Hepatocyte (in vitro differentiated cells): ENCODE measurements at regions not wholly inside any gene's neighbourhood (a gene's known extent, or its start where the extent isn't known, plus 50 kb on each side); places are given as distances from the start of the nearest gene placed in this dataset.
A peak's percentile ranks its signal among the peaks of the same experiment; 100 is the strongest.

Experiments used
- DNase-seq: peaks from one replicate; pipeline ENCODE4 v3.0.0-alpha.2; 2016; ENCODE audit warnings: low spot score
- H2AFZ ChIP-seq: fragments of 200-600 bp; sonication (generic); 2 replicates; pipeline ENCODE4 v1.6.0; 2016; ENCODE audit warnings: antibody characterized with exemption, mild to moderate bottlenecking
- H3K27ac ChIP-seq: fragments of 200-600 bp; sonication (generic); 2 replicates; pipeline ENCODE4 v1.5.1; 2016; ENCODE audit warnings: mild to moderate bottlenecking
- H3K27me3 ChIP-seq: fragments of 200-600 bp; sonication (generic); 2 replicates; pipeline ENCODE4 v1.6.1; 2016
- H3K36me3 ChIP-seq: fragments of 200-600 bp; sonication (generic); replicated peaks from 2 replicates; pipeline ENCODE4 v1.5.1; 2016; ENCODE audit warnings: low read depth; ENCODE audit not compliant: insufficient read depth
- H3K4me1 ChIP-seq: fragments of 200-600 bp; sonication (generic); 2 replicates; pipeline ENCODE4 v1.5.1; 2016; ENCODE audit warnings: mild to moderate bottlenecking, moderate library complexity; ENCODE audit not compliant: insufficient read depth
- H3K4me2 ChIP-seq: fragments of 200-600 bp; sonication (generic); 2 replicates; pipeline ENCODE4 v1.6.0; 2016
- H3K4me3 ChIP-seq: fragments of 200-600 bp; sonication (generic); 2 replicates; pipeline ENCODE4 v1.5.1; 2016; ENCODE audit warnings: mild to moderate bottlenecking
- H3K79me2 ChIP-seq: fragments of 200-600 bp; sonication (generic); 2 replicates; pipeline ENCODE4 v1.6.0; 2017; ENCODE audit warnings: mild to moderate bottlenecking
- H3K9me2 ChIP-seq: fragments of 200-600 bp; sonication (generic); replicated peaks from 2 replicates; pipeline ENCODE4 v1.6.0; 2017; ENCODE audit warnings: mild to moderate bottlenecking; ENCODE audit not compliant: insufficient read depth
- H3K9me3 ChIP-seq: fragments of 200-600 bp; sonication (generic); 2 replicates; pipeline ENCODE4 v1.5.1; 2016; ENCODE audit warnings: low read depth, mild to moderate bottlenecking
- H4K20me1 ChIP-seq: fragments of 200-600 bp; sonication (generic); 2 replicates; pipeline ENCODE4 v1.6.0; 2016; ENCODE audit warnings: mild to moderate bottlenecking; ENCODE audit not compliant: insufficient read depth, poor library complexity, severe bottlenecking
- CTCF ChIP-seq: fragments of 200-600 bp; sonication (generic); IDR thresholded peaks from 2 replicates; pipeline ENCODE4 v1.5.1; 2016; ENCODE audit warnings: antibody characterized with exemption, mild to moderate bottlenecking; ENCODE audit not compliant: poor library complexity
- EZH2 ChIP-seq: fragments of 200-600 bp; sonication (generic); IDR thresholded peaks from 2 replicates; pipeline ENCODE4 v1.6.1; 2016; ENCODE audit warnings: antibody characterized with exemption, mild to moderate bottlenecking, borderline replicate concordance
- EZH2phosphoT487 ChIP-seq: fragments of 200-600 bp; sonication (generic); IDR thresholded peaks from one replicate; pipeline ENCODE4 v1.6.1; 2018; ENCODE audit warnings: antibody characterized with exemption, mild to moderate bottlenecking, low read depth, moderate library complexity; ENCODE audit not compliant: unreplicated experiment, severe bottlenecking
- WGBS: methylation state at CpG from one replicate; pipeline ENCODE4 v1.1.6; 2016; ENCODE audit warnings: low lambda C conversion rate; ENCODE audit errors: missing lambda C conversion rate; 5-methylcytosine and 5-hydroxymethylcytosine counted together

- H3K9me3 ChIP-seq = no peaks in the 10 kb centered on the region
- H3K27ac ChIP-seq = no peak overlapping the region
- no peak overlapping the region for H3K4me3 ChIP-seq
- H3K9me2 ChIP-seq = no peaks in the 10 kb centered on the region
- no peaks in the 10 kb centered on the region for H3K36me3 ChIP-seq
- no peak overlapping the region for H3K4me2 ChIP-seq
- H3K79me2 ChIP-seq = no peaks in the 10 kb centered on the region
- TF ChIP-seq EZH2 (no peak), EZH2phosphoT487 (no peak), CTCF (no peak)
- no peaks in the 10 kb centered on the region for H3K27me3 ChIP-seq
- 69% methylated on average over 2 of the region's 2 CpGs for WGBS
- peaks cover 2% of the 10 kb centered on the region for H3K4me1 ChIP-seq
- DNase-seq = no peak
- H2AFZ ChIP-seq = no peak overlapping the region
- H4K20me1 ChIP-seq = no peaks in the 10 kb centered on the region
Observed at GRCh38 chr12:15047611-15048010, 74.8 kb downstream of the PDE6H start.

DNA sequence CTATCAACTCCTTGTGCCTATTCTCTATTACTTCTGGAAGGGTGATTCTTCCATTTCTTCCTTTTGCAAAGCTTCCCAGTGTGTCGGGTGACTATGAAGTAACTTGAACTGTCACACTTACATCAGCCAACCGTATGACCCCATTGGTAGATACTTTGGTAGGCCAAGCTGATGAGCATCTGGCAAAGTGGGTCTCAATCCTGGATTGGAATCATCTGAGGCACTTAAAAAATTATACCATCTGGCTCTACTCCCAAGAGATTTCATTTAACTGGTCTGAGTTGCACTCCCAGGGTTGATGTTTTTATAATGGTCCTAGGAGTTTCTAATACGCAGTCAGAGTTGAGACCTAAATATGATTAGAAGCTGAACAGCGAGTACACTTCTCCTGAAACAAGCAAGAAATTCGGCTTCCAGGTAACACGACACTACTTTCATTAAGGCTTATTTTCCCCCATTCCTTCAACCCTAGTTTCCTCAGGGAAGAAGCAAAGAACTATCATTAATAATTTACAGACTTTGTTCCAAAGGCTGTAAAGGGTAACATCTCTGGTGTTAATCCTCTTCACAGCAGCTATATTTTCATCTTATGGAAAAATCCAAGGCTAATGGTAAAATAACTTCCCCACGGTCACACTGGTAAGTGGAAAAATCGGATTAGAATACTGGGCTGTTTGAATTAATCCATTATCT, 76.8 kb downstream of the PDE6H start:
- Histone ChIP-seq H3K4me2 (no peak overlapping the region), H3K27ac (no peak overlapping the region), H2AFZ (no peak overlapping the region), H3K36me3 (no peaks in the 10 kb centered on the region), H3K4me3 (no peak overlapping the region), H4K20me1 (no peaks in the 10 kb centered on the region), H3K27me3 (no peaks in the 10 kb centered on the region), H3K4me1 (peaks cover 2% of the 10 kb centered on the region), H3K79me2 (no peaks in the 10 kb centered on the region), H3K9me2 (no peaks in the 10 kb centered on the region), H3K9me3 (no peaks in the 10 kb centered on the region)
- TF ChIP-seq EZH2phosphoT487 = no peak
- no peak for TF ChIP-seq EZH2
- TF ChIP-seq CTCF = no peak
- no peak for DNase-seq
- 86% methylated on average over 8 of the region's 8 CpGs for WGBS

- H3K4me1 ChIP-seq = peaks cover 2% of the 10 kb centered on the region
- peak; percentile 12 for DNase-seq
- no peaks in the 10 kb centered on the region for H3K9me3 ChIP-seq
- no peaks in the 10 kb centered on the region for H4K20me1 ChIP-seq
- H3K4me3 ChIP-seq = no peak overlapping the region
- no peaks in the 10 kb centered on the region for H3K79me2 ChIP-seq
- H3K4me2 ChIP-seq = no peak overlapping the region
- no peaks in the 10 kb centered on the region for H3K9me2 ChIP-seq
- TF ChIP-seq CTCF (no peak), EZH2phosphoT487 (no peak), EZH2 (no peak)
- H3K27me3 ChIP-seq = no peaks in the 10 kb centered on the region
- H2AFZ ChIP-seq = no peak overlapping the region
- H3K27ac ChIP-seq = no peak overlapping the region
- H3K36me3 ChIP-seq = no peaks in the 10 kb centered on the region
- 88% methylated on average over 2 of the region's 2 CpGs for WGBS
Observed at GRCh38 chr12:15050659-15051058, 77.8 kb downstream of the PDE6H start.

DNA sequence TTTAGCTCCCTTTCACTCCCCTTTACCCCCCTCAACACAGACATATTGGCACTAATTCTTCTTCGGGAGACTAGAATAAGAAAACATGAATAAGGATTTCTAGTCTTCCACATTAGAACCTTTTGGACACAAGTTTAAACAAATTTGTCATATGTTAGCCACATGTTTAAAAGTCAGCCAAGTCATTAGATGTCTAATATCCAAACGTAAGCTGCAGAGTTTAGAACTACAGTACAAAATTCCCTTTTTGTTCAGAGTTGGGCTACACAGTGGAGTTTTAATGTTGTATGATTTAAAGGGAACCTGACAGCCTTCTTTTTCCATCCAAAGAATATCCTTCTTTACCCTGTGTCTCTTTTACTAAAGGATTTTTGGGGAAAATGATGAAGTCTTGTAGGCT, 79.8 kb downstream of the PDE6H start:
- H3K27ac ChIP-seq = no peak overlapping the region
- no peaks in the 10 kb centered on the region for H3K9me2 ChIP-seq
- TF ChIP-seq CTCF (no peak), EZH2 (no peak), EZH2phosphoT487 (no peak)
- H3K36me3 ChIP-seq = no peaks in the 10 kb centered on the region
- no peaks in the 10 kb centered on the region for H3K79me2 ChIP-seq
- no peak overlapping the region for H3K4me3 ChIP-seq
- WGBS = 59% methylated on average over 2 of the region's 2 CpGs
- no peaks in the 10 kb centered on the region for H3K9me3 ChIP-seq
- H2AFZ ChIP-seq = no peak overlapping the region
- peaks cover 1% of the 10 kb centered on the region for H3K4me1 ChIP-seq
- no peaks in the 10 kb centered on the region for H3K27me3 ChIP-seq
- DNase-seq = no peak
- H4K20me1 ChIP-seq = no peaks in the 10 kb centered on the region
- no peak overlapping the region for H3K4me2 ChIP-seq
